ENCODE measurements at regions not wholly inside any gene's neighbourhood (a gene's known extent, or its start where the extent isn't known, plus 50 kb on each side); places are given as distances from the start of the nearest gene placed in this dataset.

DNA sequence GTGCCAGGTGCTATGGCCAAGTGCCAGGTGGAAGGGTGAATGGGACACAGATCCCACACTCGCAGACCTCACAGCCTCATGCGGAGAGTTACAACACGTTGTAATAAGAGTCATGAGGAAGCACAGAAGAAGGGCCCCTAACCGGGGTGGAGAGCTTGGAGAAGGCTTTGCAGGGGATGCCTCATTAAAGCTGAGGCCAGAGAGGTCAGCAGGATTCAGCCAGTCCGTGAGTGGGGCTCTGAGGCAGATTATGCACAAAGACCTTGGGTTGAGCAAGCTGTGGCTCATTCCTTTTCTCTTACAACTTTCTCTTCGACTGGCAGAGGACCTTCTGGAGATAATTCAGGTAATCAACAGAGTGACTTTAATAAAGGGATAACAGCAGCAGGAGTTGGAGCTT, 65.3 kb upstream of the SNRK start:
- Histone ChIP-seq H3K14ac (ENCODE audit: low read length in 2 of 2) (no peak overlapping the region), H2BK5ac (ENCODE audit: low read depth, low read length, poor library complexity, severe bottlenecking) (no peak overlapping the region), H3K4me2 (ENCODE audit: low read length, poor library complexity, severe bottlenecking) (no peak overlapping the region), H2BK15ac (ENCODE audit: low read depth, poor library complexity, severe bottlenecking) (no peak overlapping the region), H3K4me1 (ENCODE audit: control insufficient read depth, insufficient read depth, low read depth, low read length) (peaks cover 3% of the 10 kb centered on the region), H3K23ac (ENCODE audit: low read length in 2 of 2) (peak overlapping the region in 1 of 2 experiments; percentile 5), H3K9ac (ENCODE audit: low read length) (no peak overlapping the region), H3K4me3 (ENCODE audit: insufficient read depth in 1 of 2, low read depth in 1 of 2, low read length in 2 of 2) (no peak overlapping the region), H2AK5ac (ENCODE audit: low read length, severe bottlenecking) (no peak overlapping the region), H3K4ac (ENCODE audit: low read depth in 1 of 2, low read length in 2 of 2) (peak overlapping the region in 1 of 2 experiments; percentile 30), H2BK120ac (ENCODE audit: low read depth, low read length) (no peak overlapping the region), H2BK12ac (ENCODE audit: low read length in 2 of 2) (no peak overlapping the region), H3K18ac (ENCODE audit: low read depth in 1 of 2, low read length in 2 of 2) (no peak overlapping the region), H2AFZ (ENCODE audit: low read depth, low read length) (no peak overlapping the region), H3K9me3 (ENCODE audit: control insufficient read depth, low read length) (no peaks in the 10 kb centered on the region), H4K8ac (ENCODE audit: low read length) (no peak overlapping the region), H3K27ac (ENCODE audit: low read length, poor library complexity, severe bottlenecking) (no peak overlapping the region), H3K27me3 (ENCODE audit: control insufficient read depth in 1 of 2, insufficient read depth in 1 of 2, low read length in 2 of 2) (peaks cover 7 to 26% of the 10 kb centered on the region in 2 experiments), H3K79me1 (replicated peaks; ENCODE audit: low read length, poor library complexity, severe bottlenecking) (no peaks in the 10 kb centered on the region), H4K91ac (ENCODE audit: low read length) (no peak overlapping the region), H3K36me3 (ENCODE audit: control insufficient read depth in 1 of 2, insufficient read depth in 2 of 2, low read depth in 1 of 2, low read length in 2 of 2) (no peaks in the 10 kb centered on the region)
- DNase-seq: no peak
- 71% methylated on average over 4 of the region's 6 CpGs for WGBS

DNA sequence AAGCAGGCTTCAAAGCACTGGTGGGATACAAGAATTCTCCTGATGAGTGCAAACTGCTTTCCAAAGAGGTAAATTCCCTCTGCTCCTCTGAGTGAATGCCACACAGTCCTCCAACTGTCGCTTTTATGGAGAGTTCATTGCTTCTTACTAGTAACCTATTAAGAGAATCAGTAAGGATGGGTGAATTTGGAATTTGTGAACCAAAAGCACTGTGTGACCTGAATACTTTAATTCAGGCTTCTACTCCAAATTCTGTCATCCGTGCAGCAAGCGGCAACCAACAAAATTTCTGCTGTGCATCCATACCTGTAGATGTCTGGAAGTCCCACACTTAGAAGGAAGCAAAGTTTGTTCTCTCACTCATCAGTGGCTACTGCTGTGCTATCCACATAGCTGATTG, 66.7 kb upstream of the SNRK start:
- Histone ChIP-seq H2BK15ac (ENCODE audit: low read depth, poor library complexity, severe bottlenecking) (no peak overlapping the region), H4K8ac (ENCODE audit: low read length) (no peak overlapping the region), H2AFZ (ENCODE audit: low read depth, low read length) (no peak overlapping the region), H3K27ac (ENCODE audit: low read length, poor library complexity, severe bottlenecking) (no peak overlapping the region), H3K79me1 (replicated peaks; ENCODE audit: low read length, poor library complexity, severe bottlenecking) (no peaks in the 10 kb centered on the region), H3K9ac (ENCODE audit: low read length) (no peak overlapping the region), H3K23ac (ENCODE audit: low read length in 2 of 2) (no peak overlapping the region), H3K36me3 (ENCODE audit: control insufficient read depth in 1 of 2, insufficient read depth in 2 of 2, low read depth in 1 of 2, low read length in 2 of 2) (no peaks in the 10 kb centered on the region), H2BK12ac (ENCODE audit: low read length in 2 of 2) (no peak overlapping the region), H3K9me3 (ENCODE audit: control insufficient read depth, low read length) (no peaks in the 10 kb centered on the region), H3K4ac (ENCODE audit: low read depth in 1 of 2, low read length in 2 of 2) (no peak overlapping the region), H2AK5ac (ENCODE audit: low read length, severe bottlenecking) (no peak overlapping the region), H3K4me1 (ENCODE audit: control insufficient read depth, insufficient read depth, low read depth, low read length) (peaks cover 5% of the 10 kb centered on the region), H3K18ac (ENCODE audit: low read depth in 1 of 2, low read length in 2 of 2) (no peak overlapping the region), H4K91ac (ENCODE audit: low read length) (no peak overlapping the region), H3K27me3 (ENCODE audit: control insufficient read depth in 1 of 2, insufficient read depth in 1 of 2, low read length in 2 of 2) (peaks cover 7 to 31% of the 10 kb centered on the region in 2 experiments), H2BK120ac (ENCODE audit: low read depth, low read length) (no peak overlapping the region), H3K4me3 (ENCODE audit: insufficient read depth in 1 of 2, low read depth in 1 of 2, low read length in 2 of 2) (no peak overlapping the region), H2BK5ac (ENCODE audit: low read depth, low read length, poor library complexity, severe bottlenecking) (no peak overlapping the region), H3K4me2 (ENCODE audit: low read length, poor library complexity, severe bottlenecking) (no peak overlapping the region), H3K14ac (ENCODE audit: low read length in 2 of 2) (no peak overlapping the region)
- WGBS: 96% methylated on average over 2 of the region's 3 CpGs
- DNase-seq: no peak

DNA sequence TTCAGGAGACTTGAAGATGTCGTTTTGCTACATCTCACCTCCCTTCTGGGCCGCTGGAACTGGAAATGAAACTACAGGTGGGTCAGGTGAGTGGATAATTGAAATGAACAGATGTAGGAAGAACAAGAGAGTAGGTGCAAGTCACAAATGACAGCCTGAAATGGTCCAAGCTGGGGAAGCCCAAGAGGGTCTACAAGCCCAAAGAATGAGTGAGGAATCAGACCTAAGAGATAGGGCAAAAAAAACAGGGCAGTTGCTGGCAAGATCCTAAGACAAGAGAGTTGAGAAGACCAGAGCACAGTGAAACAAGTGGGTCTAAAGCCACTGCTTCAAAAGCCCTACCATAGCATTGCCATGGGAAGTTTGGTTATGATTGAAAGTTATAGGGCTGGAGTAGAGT, 67.4 kb upstream of the SNRK start:
- no peaks in the 10 kb centered on the region for H3K79me1 ChIP-seq (replicated peaks; ENCODE audit: low read length, poor library complexity, severe bottlenecking)
- H3K4me1 ChIP-seq (ENCODE audit: control insufficient read depth, insufficient read depth, low read depth, low read length): peaks cover 5% of the 10 kb centered on the region
- no peak overlapping the region for H2AFZ ChIP-seq (ENCODE audit: low read depth, low read length)
- no peak overlapping the region for H2BK15ac ChIP-seq (ENCODE audit: low read depth, poor library complexity, severe bottlenecking)
- H3K9ac ChIP-seq (ENCODE audit: low read length): no peak overlapping the region
- H2BK12ac ChIP-seq (ENCODE audit: low read length in 2 of 2): no peak overlapping the region
- no peak overlapping the region for H2AK5ac ChIP-seq (ENCODE audit: low read length, severe bottlenecking)
- no peak overlapping the region for H3K14ac ChIP-seq (ENCODE audit: low read length in 2 of 2)
- no peaks in the 10 kb centered on the region for H3K36me3 ChIP-seq (ENCODE audit: control insufficient read depth in 1 of 2, insufficient read depth in 2 of 2, low read depth in 1 of 2, low read length in 2 of 2)
- H2BK120ac ChIP-seq (ENCODE audit: low read depth, low read length): no peak overlapping the region
- WGBS: 62% methylated on average over 2 of the region's 2 CpGs
- no peak for DNase-seq
- no peak overlapping the region for H4K91ac ChIP-seq (ENCODE audit: low read length)
- H3K27me3 ChIP-seq (ENCODE audit: control insufficient read depth in 1 of 2, insufficient read depth in 1 of 2, low read length in 2 of 2): peaks cover 7 to 31% of the 10 kb centered on the region in 2 experiments
- no peak overlapping the region for H2BK5ac ChIP-seq (ENCODE audit: low read depth, low read length, poor library complexity, severe bottlenecking)
- H3K4me3 ChIP-seq (ENCODE audit: insufficient read depth in 1 of 2, low read depth in 1 of 2, low read length in 2 of 2): no peak overlapping the region
- no peak overlapping the region for H3K23ac ChIP-seq (ENCODE audit: low read length in 2 of 2)
- no peak overlapping the region for H3K4ac ChIP-seq (ENCODE audit: low read depth in 1 of 2, low read length in 2 of 2)
- no peak overlapping the region for H3K4me2 ChIP-seq (ENCODE audit: low read length, poor library complexity, severe bottlenecking)
- H3K27ac ChIP-seq (ENCODE audit: low read length, poor library complexity, severe bottlenecking): no peak overlapping the region
- H3K9me3 ChIP-seq (ENCODE audit: control insufficient read depth, low read length): no peaks in the 10 kb centered on the region
- no peak overlapping the region for H3K18ac ChIP-seq (ENCODE audit: low read depth in 1 of 2, low read length in 2 of 2)
- no peak overlapping the region for H4K8ac ChIP-seq (ENCODE audit: low read length)

- Histone ChIP-seq H4K8ac (ENCODE audit: low read length) (no peak overlapping the region), H2BK120ac (ENCODE audit: low read depth, low read length) (no peak overlapping the region), H3K23ac (ENCODE audit: low read length in 2 of 2) (no peak overlapping the region), H3K9ac (ENCODE audit: low read length) (no peak overlapping the region), H3K4me2 (ENCODE audit: low read length, poor library complexity, severe bottlenecking) (no peak overlapping the region), H3K14ac (ENCODE audit: low read length in 2 of 2) (no peak overlapping the region), H3K4ac (ENCODE audit: low read depth in 1 of 2, low read length in 2 of 2) (no peak overlapping the region), H3K27me3 (ENCODE audit: control insufficient read depth in 1 of 2, insufficient read depth in 1 of 2, low read length in 2 of 2) (peaks cover 10 to 31% of the 10 kb centered on the region in 2 experiments), H4K91ac (ENCODE audit: low read length) (no peak overlapping the region), H2AFZ (ENCODE audit: low read depth, low read length) (no peak overlapping the region), H2BK12ac (ENCODE audit: low read length in 2 of 2) (no peak overlapping the region), H3K18ac (ENCODE audit: low read depth in 1 of 2, low read length in 2 of 2) (no peak overlapping the region), H2AK5ac (ENCODE audit: low read length, severe bottlenecking) (no peak overlapping the region), H2BK5ac (ENCODE audit: low read depth, low read length, poor library complexity, severe bottlenecking) (no peak overlapping the region), H3K9me3 (ENCODE audit: control insufficient read depth, low read length) (no peaks in the 10 kb centered on the region), H3K79me1 (replicated peaks; ENCODE audit: low read length, poor library complexity, severe bottlenecking) (no peaks in the 10 kb centered on the region), H3K27ac (ENCODE audit: low read length, poor library complexity, severe bottlenecking) (no peak overlapping the region), H3K4me3 (ENCODE audit: insufficient read depth in 1 of 2, low read depth in 1 of 2, low read length in 2 of 2) (no peak overlapping the region), H3K4me1 (ENCODE audit: control insufficient read depth, insufficient read depth, low read depth, low read length) (peaks cover 8% of the 10 kb centered on the region), H3K36me3 (ENCODE audit: control insufficient read depth in 1 of 2, insufficient read depth in 2 of 2, low read depth in 1 of 2, low read length in 2 of 2) (no peaks in the 10 kb centered on the region), H2BK15ac (ENCODE audit: low read depth, poor library complexity, severe bottlenecking) (no peak overlapping the region)
- DNase-seq: no peak
These were observed 68.2 kb upstream of the SNRK start for GRCh38 chr3:43218156-43218555.
